Ovary (tissue), 7 donors: ENCODE measurements at regions not wholly inside any gene's neighbourhood (a gene's known extent, or its start where the extent isn't known, plus 50 kb on each side); places are given as distances from the start of the nearest gene placed in this dataset.

Experiments
- DNase-seq, 5 donors: peaks; one replicate each; pipeline ENCODE4 v3.0.0-alpha.2; 2019 to 2020
- H3K27ac ChIP-seq, 2 donors: fragments of 200-600 bp; one replicate each; pipeline versions ENCODE4 v1.5.1 to v1.8.0; 2019 to 2022
- H3K27me3 ChIP-seq: fragments of 200-600 bp; one replicate; pipeline ENCODE4 v1.8.0; 2022
- H3K36me3 ChIP-seq: fragments of 200-600 bp; sonication (generic); one replicate; pipeline ENCODE4 v1.5.1; 2019
- H3K4me1 ChIP-seq: one replicate; pipeline ENCODE4 v1.8.1; 2013; ENCODE audit warnings: mild to moderate bottlenecking, moderate library complexity; ENCODE audit not compliant: insufficient read depth
- H3K4me3 ChIP-seq: fragments of 200-600 bp; sonication (generic); one replicate; pipeline ENCODE4 v1.5.1; 2017
- H3K9me3 ChIP-seq, 2 donors: fragments of 200-600 bp in 1 of 2; sonication (generic) in 1 of 2; one replicate each; pipeline versions ENCODE4 v1.5.1 to v1.8.1; 2013 to 2019; ENCODE audit warnings: mild to moderate bottlenecking in 1 of 2, moderate library complexity in 1 of 2
- EP300 ChIP-seq: sonication (generic); formaldehyde crosslinking; IDR thresholded peaks from one replicate; pipeline ENCODE4 v1.6.1; 2017; ENCODE audit warnings: antibody characterized with exemption
- POLR2A ChIP-seq: fragments of 450-650 bp; IDR thresholded peaks from one replicate; pipeline ENCODE4 v1.6.1; 2017; ENCODE audit warnings: antibody characterized with exemption, mild to moderate bottlenecking, moderate library complexity
- WGBS, 3 donors: extraction: QIAGEN DNeasy Blood & Tissue Kit in 1 of 3; methylation state at CpG; one replicate each; pipeline versions ENCODE4 v1.1.5 to v1.1.7; 2013 to 2017; 5-methylcytosine and 5-hydroxymethylcytosine counted together
- intact Hi-C, 4 donors: fragments of 100-400 bp; cut with DNase I; formaldehyde crosslinking; loops; one replicate each; pipeline versions ENCODE4 v1.11.0 to v1.15.1; 2022 to 2023
- TF ChIP-seq, protein P1 (sequence below), 3 donors: fragments of 450-650 bp in 2 of 3; fragments of 200-600 bp in 1 of 3; IDR thresholded peaks; one replicate each; pipeline versions ENCODE4 v1.5.1 to v1.8.0; 2016 to 2022; ENCODE audit warnings: antibody characterized with exemption in 3 of 3, mild to moderate bottlenecking in 1 of 3
- donor health status: DM: no; HTN: no; CAD: no; lungs with moderate emphysema.
- donor health status: DM: no; HTN: no; CAD: no.
- donor health status: Bipolar disorder and iron deficiency.
- donor health status: DM: no; HTN: no; CAD: no.
- donor health status: DM: yes; HTN: yes; CAD: no.

DNA sequence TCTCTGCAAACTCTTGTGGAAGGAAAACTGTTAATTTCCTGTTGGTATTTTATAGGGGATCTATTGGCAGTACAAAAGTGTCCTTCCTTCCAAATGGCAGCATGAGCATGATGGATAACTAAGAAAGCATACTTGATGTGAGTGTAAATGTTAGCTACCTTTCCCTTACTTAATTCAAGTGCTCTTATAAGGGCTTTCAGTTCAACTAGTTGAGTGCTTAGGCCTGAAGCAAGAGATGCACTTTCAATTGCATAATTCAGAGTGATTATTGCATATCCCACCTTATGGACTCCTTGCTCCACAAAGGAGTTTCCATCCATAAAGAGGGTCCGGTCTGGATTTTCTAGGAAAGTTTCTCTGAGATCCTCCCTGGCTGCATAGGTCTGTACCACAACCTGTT is 56.3 kb upstream of the CYP2C8 start:
- no peak for DNase-seq
- Histone ChIP-seq H3K27me3 (no peaks in the 10 kb centered on the region), H3K4me3 (no peak overlapping the region), H3K27ac (no peak overlapping the region), H3K4me1 (no peaks in the 10 kb centered on the region), H3K9me3 (no peaks in the 10 kb centered on the region), H3K36me3 (no peaks in the 10 kb centered on the region)
- intact Hi-C loops: no loop called here
- no peak for TF ChIP-seq POLR2A
- TF ChIP-seq, protein P1, sequence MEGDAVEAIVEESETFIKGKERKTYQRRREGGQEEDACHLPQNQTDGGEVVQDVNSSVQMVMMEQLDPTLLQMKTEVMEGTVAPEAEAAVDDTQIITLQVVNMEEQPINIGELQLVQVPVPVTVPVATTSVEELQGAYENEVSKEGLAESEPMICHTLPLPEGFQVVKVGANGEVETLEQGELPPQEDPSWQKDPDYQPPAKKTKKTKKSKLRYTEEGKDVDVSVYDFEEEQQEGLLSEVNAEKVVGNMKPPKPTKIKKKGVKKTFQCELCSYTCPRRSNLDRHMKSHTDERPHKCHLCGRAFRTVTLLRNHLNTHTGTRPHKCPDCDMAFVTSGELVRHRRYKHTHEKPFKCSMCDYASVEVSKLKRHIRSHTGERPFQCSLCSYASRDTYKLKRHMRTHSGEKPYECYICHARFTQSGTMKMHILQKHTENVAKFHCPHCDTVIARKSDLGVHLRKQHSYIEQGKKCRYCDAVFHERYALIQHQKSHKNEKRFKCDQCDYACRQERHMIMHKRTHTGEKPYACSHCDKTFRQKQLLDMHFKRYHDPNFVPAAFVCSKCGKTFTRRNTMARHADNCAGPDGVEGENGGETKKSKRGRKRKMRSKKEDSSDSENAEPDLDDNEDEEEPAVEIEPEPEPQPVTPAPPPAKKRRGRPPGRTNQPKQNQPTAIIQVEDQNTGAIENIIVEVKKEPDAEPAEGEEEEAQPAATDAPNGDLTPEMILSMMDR (IDR thresholded peaks at IDR 0.05): no peak
- TF ChIP-seq EP300: no peak
- WGBS, 3 donors: 83 to 89% (median 84%) methylated on average over 1 of the region's 1 CpG

DNA sequence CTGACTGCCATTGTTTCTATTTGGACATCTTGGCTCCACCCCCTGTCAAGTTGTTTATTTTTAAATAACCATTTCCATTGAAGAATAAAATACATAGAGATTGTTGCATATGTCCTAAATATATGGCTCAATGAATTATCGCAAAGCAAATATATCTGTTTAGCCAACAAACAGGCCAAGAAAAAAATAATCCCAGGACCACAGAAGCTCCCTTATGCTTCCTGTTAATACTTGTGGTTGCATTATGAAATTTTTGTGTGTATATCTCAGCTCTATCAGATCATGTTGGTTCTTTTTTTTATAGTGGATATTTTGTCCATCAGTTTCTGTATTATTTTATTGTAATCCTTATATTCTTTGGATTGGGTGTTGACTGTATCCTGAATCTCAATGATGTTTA is 53.4 kb upstream of the CYP2C8 start:
- WGBS, 3 donors: 84 to 90% (median 89%) methylated on average over 1 of the region's 1 CpG
- H3K9me3 ChIP-seq: no peaks in the 10 kb centered on the region
- H3K36me3 ChIP-seq: no peaks in the 10 kb centered on the region
- TF ChIP-seq, protein P1 (IDR thresholded peaks at IDR 0.05): no peak
- no peak for TF ChIP-seq POLR2A
- TF ChIP-seq EP300: no peak
- intact Hi-C loops: no loop called here
- no peaks in the 10 kb centered on the region for H3K27me3 ChIP-seq
- no peaks in the 10 kb centered on the region for H3K4me1 ChIP-seq
- DNase-seq: no peak
- no peak overlapping the region for H3K27ac ChIP-seq
- H3K4me3 ChIP-seq: no peak overlapping the region

DNA sequence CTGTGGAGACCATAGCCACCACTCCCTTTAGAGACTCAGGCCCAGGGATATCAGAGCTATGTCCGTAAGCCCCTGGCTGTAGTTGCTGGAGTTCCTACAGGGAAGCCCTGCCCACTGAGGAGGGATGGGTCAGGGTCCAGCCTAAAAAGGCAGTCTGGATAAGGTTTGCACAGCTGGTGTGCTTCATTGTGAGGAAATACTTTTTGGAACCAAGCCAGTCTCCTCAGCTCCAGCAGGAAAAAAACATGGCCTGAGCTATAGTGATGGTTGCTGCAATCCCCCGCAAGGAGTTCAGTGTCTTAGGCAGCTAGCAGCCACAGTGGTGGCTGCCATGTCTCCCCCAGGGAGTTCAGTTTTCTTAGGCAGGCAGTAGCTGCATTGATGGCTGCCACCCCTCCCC is 52.6 kb upstream of the CYP2C8 start:
- intact Hi-C loops: no loop called here
- no peak for DNase-seq
- WGBS, 3 donors: 25 to 38% (median 37%) methylated on average over 2 of the region's 2 CpGs
- TF ChIP-seq, protein P1 (IDR thresholded peaks at IDR 0.05): no peak
- TF ChIP-seq POLR2A (no peak), EP300 (no peak)
- Histone ChIP-seq H3K4me1 (no peaks in the 10 kb centered on the region), H3K27me3 (no peaks in the 10 kb centered on the region), H3K9me3 (no peaks in the 10 kb centered on the region), H3K4me3 (no peak overlapping the region), H3K36me3 (no peaks in the 10 kb centered on the region), H3K27ac (no peak overlapping the region)
